GM20000 (cell line): ENCODE measurements at regions not wholly inside any gene's neighbourhood (a gene's known extent, or its start where the extent isn't known, plus 50 kb on each side); places are given as distances from the start of the nearest gene placed in this dataset.

ENCODE experiments used
- DNase-seq: peaks from one replicate; pipeline ENCODE4 v3.0.0; 2012; ENCODE audit warnings: low spot score
- TF ChIP-seq, protein P1 (sequence below): IDR thresholded peaks from 2 replicates; pipeline ENCODE4 v1.5.1; 2012; ENCODE audit warnings: mild to moderate bottlenecking, control low read depth; ENCODE audit errors: extremely low read depth, missing control alignments

DNA sequence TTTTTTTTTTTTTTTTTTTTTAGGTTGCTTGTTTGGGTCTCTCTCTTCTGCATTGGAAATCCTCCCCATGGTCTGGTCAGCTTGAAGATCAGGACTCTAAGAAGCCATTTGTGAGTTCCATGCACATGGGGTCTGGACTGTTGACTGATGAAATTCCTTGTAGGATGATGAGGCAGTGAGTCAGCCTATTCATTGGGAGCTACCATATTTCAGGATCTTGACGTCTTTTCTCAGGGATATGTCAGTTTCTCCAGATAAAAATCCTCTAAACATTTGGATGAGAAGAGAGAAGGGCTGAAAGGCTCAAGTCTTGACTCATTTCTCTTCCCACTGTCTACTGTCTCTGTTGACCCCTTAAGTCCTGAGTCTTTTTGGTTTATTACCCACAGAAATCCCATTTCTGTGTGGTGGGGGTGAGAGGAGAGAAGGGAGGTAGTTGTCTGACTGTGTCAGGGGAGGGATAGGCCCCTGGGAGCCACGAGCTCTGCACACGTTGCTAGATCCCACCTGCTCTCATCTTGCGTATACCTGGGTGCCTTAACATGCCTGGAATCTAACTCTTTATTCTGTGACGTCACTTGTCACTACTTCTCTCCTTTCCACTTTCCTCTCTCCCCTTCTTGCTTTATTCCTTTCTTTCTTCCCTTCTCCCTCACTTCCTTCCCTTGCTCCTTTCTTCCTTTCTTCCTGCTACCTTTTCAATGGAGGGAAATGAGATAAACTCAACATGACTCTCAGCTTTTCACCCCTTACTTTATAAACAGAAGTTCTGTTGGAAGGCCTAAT lies 333.1 kb upstream of the XYLT1 start:
- DNase-seq = no peak

DNA sequence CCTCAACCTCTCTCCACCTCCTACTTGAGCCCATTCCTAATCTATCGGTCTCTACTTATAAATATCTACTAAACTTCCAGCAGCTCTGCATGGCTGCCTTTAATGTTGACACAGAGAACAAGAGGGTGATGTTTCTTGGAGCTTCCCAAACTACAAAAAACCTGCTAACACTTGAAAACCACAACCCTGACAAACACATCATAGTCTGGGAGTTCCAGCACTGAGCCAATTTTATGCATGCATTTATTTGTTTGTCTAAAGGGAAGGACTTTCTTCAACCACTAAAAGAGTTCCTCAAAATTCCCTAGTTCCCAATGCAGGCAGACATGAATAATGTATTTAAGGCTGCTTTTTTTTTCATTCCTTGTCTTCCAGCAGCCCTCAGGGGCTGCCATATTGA lies 331.8 kb upstream of the XYLT1 start:
- no peak for DNase-seq
- TF ChIP-seq, protein P1, sequence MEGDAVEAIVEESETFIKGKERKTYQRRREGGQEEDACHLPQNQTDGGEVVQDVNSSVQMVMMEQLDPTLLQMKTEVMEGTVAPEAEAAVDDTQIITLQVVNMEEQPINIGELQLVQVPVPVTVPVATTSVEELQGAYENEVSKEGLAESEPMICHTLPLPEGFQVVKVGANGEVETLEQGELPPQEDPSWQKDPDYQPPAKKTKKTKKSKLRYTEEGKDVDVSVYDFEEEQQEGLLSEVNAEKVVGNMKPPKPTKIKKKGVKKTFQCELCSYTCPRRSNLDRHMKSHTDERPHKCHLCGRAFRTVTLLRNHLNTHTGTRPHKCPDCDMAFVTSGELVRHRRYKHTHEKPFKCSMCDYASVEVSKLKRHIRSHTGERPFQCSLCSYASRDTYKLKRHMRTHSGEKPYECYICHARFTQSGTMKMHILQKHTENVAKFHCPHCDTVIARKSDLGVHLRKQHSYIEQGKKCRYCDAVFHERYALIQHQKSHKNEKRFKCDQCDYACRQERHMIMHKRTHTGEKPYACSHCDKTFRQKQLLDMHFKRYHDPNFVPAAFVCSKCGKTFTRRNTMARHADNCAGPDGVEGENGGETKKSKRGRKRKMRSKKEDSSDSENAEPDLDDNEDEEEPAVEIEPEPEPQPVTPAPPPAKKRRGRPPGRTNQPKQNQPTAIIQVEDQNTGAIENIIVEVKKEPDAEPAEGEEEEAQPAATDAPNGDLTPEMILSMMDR = no peak

More for the DNA sequence above, 333.1 kb upstream of the XYLT1 start:
- TF ChIP-seq, protein P1 = no peak

DNA sequence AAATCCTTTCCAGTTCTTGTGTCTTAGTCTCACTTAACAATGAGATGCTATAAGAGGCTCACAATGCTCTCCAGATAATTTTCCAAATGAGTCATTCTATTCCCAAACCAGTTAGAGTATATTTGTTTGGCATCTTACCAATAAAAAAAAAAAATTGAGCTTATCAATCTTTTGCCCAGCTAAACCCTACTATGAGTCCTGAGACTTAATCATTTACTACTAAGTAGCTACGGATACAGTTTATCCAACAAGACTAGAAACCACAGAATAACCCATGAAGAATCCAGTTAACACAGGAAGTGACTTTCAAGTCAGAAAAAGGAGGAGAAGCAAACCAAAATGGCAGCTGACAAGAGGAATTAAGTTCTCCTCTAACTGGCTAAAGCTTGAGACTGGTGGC lies 330.3 kb upstream of the XYLT1 start:
- TF ChIP-seq, protein P1 = no peak

DNA sequence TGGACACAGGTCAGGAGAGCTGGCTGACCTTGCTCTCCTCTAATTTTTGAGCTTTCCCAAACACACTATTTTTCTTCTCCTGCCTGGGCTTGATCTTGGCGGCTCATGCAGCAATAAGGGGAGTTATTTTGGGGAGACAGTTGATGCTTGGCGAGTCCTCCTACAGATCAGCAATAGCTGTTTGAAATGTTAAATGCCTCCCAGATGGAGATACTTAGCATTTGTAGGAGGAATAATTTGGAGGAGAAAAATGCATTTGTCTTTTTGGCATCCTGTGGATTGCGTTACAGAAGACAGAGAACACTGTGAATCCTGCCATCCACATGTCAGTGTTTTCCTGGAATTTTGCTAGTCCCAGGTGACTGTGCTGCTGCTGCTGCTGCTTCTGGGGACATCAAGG lies 328.0 kb upstream of the XYLT1 start:
- DNase-seq = no peak
- TF ChIP-seq, protein P1 = no peak

More for the DNA sequence above, 330.3 kb upstream of the XYLT1 start:
- no peak for DNase-seq

DNA sequence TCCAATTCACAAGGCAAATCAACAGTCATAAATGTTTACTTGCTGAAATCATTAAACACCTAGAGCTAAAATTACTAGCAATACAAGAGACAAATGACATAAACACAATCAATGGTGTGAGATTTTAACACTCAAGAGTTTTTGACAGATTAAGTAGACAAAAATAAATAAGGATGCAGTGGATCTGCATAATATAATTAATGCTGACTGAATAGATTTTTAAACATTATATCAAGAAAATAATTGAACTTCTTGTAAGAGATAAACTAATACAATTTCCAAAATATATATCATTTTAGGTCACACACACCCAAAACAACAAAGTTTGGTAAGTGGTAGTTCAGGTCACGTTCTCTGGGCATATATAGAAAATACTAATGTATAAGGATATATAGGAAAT lies 322.6 kb upstream of the XYLT1 start:
- no peak for DNase-seq
- TF ChIP-seq, protein P1 = no peak

DNA sequence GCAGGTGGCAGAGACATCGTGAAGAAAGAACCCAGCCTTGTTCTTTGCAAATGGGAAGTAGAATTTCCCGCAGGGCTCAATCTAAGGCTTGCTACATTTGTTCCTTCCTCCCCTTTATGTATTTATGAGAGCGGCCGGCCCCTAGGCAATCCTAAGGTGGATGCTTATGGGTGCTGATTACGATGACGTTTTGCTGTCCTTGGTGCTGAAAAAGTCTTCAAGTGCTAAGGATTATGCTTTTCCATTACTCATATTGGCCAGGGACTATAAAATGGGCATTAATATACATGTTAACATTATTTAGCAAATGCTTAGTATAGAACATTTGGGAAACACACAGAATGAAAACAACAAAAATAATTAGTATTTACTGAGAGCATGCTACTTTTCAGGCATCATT lies 313.3 kb upstream of the XYLT1 start:
- TF ChIP-seq, protein P1 = no peak
- DNase-seq = no peak

DNA sequence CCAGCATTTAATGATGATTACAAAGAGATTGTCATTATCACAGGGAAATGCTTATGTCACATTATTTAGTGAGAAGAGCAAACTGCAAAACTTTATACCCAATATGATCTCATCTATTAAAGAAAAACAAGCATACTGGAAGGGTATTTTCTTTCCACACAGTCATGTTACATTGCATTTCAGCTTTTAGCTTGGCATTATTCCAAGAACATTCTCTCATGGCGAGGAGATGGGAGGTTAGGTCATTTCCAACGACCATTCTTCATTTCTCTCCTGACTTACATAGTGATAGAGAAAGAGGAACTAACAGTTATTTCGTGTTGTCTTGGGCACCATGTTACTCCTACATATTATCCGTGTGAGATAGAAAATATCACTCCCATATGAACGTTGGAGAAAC lies 309.4 kb upstream of the XYLT1 start:
- TF ChIP-seq, protein P1 = no peak
- no peak for DNase-seq
